OCI-M1 (cell line): ENCODE measurements at regions not wholly inside any gene's neighbourhood (a gene's known extent, or its start where the extent isn't known, plus 50 kb on each side); places are given as distances from the start of the nearest gene placed in this dataset.

Source experiments
- DNase-seq: peaks from one replicate; lab custom pipeline; 2025; lab: John Stamatoyannopoulos, UW

DNA sequence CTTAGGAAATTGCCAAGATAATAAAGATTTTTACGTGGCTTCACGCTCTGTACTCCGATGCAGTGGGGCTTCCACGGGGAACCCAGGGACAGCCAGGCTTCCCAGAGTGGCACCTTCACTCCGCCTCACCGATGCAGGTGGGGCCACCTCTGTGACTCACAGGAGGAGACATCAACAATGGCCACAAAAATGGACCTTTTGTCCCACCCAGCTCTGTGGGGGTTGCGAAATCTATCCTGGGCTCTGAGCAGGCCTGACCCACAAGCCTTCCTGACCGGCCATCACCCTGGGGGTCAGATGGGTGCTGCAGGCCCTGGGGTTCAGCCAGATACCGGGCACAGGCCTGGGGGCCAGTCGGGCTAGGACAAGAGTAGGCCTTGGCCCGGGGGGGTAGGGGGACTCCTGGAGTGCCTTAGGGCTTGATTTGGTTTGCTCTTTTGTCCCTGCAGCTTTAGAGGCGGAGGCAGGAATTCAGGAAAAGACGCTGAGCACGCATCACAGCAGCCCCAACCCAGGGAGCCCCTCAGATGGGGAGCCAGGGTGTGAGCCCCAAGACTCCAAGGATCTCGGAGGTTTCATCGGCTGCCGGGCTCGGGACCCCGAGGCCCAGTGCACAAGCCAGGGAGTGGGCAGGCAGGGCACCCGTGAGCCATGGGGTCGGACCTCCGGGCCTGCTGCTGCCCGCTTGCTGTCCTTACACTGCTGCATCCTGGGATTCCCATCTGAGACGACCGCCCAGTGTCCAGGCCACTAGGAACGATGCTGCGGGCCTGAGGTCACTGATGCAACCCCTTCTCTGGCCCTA, 136.5 kb upstream of the NKX1-1 start:
- no peak for DNase-seq

DNA sequence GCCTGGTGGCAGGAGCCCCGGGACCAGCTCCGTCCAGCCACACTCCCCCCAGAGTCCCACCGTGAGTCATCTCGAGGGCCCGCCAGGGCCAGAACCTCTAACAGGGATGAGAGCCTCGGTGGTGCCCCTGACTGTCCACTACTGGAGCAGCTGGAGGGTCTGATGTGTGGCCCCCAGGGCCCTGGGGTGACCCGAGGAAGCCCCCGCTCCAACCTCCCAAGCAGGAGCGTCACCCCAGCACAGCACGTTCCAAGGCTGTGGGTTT, 135.9 kb upstream of the NKX1-1 start:
- no peak for DNase-seq

DNA sequence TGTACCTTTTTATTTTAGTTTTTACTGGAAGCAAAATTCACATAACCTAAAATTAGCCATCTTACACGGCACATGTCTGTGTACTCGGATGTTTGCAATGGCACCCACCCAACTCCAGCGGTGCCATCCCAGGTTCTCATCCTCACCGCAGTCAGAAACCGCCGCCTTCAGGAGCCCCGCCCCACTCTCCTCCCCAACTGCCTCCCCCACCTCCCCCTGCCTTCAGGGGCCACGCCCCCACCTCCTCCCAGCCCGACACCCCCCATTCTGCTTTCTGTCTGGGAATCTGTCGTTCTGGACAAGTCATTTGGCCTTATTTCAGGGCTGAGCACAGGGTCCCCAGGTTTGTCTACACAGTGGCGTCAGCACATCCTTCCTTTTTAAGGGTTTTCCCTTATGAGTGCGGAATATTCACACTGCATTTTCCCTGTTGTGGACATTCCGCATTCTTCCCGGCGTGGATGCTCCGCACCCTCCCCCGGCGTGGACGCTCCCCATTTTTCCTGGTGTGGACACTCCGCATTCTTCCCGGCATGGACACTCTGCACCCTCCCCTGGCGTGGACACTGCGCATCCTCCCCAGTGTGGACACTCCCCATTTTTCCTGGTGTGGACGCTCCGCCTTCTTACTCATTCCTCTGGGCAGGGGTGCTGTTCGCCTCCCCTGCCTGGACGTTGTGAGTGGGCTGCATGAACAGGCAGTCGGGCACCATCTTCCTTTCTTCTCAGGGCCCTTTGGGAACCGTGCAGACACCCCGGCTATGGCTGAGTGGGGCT, 135.4 kb upstream of the NKX1-1 start:
- DNase-seq, result no peak

DNA sequence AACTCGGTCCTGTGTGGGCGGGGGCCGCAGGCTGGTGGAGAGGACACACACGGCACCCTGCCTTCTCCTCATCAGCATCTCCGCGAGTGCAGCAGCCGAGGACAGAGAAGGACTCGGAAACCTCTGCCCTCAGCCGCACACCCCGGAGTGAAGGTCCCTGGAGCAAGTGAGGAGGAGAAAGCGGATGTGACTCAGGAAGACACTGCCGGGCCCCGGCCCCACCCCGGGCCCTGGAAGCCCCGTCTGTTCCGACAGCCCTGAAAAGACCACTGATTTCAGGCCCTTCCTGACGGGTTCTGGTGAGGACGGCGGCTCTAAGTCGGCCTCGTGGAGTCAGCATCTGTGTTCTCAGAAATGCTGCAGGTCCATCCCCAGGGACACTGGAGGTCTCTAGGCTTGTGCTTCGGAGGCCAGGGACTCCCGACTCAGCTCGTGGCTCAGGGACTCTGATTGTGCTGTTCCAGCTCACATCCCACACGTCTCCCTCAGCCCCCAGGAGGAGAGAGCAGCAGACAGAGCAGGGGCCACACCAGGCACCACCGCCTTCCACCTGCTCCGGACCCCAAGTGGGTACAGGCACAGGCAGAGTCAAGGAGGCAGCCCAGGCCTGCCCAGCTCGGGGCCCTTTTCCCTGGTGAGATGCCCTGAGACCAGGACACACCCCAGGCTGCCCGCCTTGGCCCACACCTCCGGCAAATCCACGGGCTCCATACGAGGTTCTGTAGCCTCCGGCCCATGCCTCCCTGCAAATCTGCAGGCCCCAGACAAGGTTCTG, 134.5 kb upstream of the NKX1-1 start:
- DNase-seq, result no peak

DNA sequence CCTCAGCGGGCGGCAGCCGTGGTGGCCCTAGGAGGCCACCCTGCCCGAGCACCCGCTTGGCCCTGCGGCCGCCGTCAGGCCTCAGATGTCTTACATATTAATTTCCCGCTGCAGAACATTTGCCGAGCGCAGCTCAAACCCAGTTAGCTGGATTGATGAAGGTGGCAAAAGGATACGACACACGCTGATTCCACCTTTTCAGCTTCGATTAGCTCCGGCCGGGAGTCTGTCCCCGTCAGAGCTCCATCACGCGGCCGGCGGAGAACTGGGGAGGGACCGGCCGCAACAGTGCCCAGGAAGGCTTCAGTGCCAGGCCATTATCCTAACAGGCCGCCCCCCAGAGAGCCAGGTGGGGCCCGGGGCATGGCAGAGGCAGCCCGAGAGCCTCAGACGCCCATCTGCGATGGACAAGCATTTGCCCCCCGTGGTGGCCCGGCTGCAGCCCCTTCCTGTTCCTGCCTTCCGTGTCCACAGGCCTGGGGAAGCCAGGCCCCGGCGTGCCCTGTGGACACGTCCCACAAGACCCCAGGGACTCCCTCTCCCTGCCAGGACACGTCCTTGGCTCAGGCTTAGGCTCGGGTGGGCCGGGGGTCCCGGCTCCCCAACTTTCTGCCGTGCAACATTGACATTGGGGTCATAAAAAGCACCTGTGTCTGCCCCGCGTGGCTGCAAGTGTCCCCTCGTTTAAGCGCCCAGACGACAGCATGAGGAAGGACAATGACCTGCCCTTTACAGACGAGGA, 133.8 kb upstream of the NKX1-1 start:
- DNase-seq, result no peak

DNA sequence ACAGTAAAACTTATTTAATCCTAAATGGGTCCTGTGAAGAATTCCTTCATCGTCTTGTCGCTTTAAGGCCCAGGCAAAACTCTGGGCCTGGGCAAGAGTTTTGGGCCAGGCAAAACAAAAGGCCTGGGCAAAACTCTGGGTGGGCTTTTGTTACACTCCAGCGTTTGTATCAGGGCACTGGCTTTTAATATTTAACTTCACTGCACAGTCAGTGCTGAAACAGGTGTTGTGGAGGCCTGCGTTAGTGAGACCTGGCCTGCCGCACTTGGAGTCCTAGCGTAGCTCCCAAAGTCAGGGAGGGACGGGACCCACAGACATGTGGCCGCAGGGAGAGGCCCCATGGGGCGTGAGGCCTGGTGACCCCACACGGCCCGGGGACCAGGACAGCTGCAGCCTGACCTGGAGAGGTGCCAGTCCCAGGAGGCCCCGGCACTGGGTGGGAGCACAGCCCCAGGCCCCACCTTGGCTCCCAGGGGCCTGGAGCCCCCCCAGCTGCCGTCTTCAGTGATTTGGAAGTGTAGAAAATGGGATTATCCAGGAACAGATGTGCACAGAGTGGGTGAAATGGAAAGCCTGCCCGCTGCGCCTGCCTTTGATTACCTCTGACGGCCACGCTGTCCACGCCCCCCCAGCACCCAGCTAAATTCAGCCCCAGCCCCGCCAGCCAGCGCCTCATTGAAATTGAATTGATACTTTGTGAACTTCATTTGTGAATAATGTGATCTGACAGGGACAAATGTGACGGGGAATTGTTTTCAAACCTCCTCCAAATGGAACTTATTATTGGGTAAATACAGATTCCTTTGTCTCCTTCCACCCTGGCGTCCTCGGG, 132.9 kb upstream of the NKX1-1 start:
- no peak for DNase-seq

DNA sequence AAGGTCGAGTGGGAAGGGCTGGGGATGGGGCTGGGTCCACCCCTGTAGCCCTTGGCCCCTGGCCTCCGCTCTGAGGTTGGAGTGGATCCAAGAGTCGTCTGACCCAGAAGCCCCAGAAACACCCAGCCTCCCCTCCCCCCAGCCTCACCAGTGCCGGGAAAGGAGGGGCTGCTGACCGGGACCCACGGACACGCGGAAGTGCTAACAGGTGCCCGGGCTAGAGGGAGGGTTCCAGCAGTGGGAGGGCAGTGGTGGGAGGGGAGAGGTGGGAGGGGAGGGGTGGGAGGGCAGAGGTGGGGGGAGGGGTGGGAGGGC, 131.8 kb upstream of the NKX1-1 start:
- no peak for DNase-seq

DNA sequence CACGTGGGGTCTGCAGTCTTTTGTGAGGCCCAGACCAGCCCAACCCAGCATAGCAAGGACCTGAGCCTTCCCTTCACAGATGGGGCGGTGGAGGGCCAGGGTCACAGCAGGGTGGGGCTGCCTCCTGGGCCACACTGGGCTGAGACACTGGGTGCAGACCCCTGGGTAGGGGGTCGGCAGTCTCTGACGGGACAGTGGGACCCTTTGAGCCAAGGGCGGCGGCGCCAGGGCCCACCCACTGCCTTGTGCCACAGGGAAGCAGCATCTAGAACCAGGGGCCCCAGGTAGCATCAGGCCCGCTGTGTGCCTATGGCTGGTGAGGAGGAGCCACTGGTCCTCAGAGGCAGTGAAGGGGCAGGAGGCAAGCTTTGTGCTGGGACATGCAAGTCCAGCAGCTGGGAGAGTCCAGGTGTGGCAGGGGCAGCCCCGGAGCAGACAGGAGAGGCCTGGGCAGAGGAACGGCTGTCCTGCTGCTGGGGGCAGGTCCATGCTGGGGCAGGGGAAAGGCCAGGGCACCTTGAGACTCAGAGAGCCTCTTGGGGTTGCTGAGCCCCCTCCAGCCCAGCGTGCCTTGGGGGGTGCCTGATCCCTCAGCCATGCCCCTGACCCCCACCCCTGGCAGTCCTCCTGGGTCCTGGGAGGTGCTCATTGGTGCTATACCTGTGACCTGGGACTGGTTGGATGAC, 131.3 kb upstream of the NKX1-1 start:
- no peak for DNase-seq

DNA sequence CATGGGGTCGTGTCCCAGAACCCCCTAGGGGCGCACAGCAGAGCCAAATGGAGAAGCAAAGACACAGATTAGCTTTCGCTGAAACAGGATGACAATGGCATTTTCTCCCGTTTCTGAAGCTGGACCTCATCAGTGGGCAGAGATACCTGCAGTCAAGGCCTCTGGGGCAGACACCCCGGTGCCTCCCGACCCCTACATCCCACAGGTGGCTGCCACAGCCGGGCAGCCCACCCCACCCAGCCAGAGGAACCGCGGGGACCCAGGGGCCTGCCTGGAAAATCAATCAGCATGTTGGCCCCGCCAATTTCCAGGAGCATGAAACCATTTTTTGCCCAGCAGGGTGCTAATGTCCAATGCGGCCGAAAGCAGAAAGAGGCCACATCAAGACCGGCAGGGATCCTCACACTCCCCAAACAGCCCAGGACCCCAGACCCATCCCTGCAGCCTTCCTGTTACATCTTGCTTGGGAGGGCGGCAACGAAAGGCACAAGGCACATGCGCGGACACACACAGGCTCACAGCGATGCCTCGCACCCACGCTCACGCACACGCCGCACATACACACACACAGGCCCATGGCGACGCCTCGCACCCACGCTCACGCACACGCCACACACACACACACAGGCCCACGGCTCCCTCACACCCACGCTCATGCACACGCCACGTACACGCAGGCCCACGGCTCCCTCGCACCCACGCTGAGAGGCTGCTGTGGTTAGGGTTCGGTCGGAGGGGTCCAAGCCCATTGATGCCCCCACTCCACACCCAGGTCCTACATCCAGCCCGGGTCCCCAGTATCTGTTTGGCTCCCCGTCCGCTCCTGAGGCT, 130.6 kb upstream of the NKX1-1 start:
- DNase-seq, result no peak

DNA sequence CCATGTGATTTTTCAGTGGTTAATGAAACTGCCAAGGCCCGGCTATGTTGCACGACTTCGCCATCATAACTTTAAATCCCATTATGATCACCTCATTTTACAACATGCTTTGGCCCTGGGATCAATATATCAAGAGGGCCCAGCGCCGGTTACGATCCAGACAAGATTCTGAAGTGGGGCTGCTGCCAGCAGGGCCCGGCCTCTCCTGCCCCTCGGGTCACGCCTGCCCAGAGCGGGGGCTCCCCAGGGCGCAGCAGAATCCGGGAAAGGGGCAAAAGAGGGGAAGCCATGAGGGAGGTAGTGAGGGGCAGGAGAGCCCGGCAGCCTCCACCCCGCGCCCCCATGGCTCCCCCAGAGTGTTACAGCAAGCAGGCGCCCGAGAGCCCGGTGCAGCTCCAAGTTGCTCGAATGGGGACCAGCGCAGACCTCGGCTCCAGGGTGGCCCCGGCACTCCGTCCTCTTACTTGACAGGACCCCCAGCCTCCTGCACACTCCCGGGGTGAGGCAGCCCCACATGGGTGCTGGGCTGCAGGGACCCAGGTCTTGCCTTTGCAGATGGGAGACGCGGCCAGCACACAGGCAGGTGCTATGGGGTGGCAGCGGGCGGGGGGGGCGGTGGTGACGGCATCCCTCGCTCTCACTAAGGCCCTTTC, 129.8 kb upstream of the NKX1-1 start:
- no peak for DNase-seq

DNA sequence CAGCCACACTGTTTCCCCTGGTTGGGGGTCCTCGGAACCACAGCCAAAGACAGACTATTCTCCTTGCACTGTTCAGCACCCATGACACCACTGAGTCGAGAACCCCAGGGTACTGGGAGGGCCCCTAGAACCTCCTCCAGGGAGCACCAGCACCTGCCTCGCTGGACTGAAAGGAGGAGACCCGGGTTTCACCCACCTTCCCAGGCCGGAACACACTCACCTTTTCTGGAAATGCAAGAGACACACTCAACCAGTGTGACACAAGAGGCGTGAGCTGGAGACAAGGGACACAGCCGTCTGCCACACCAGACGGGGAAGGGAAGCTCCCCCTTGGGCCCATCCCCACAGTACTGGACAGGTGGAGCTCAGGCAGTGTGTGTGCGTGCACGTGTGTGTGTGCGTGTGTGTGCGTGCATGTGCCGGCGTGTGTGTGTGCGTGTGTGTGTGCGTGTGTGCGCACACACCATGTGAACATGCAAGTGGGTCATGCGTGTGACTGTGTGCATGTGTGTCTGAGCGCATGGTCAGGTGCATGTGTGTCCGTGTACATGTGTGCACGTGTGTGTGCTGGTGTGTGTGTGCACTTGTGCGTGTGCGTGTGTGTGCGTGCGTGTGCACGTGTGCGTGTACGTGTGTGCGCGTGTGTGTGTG, 128.8 kb upstream of the NKX1-1 start:
- DNase-seq, result no peak

DNA sequence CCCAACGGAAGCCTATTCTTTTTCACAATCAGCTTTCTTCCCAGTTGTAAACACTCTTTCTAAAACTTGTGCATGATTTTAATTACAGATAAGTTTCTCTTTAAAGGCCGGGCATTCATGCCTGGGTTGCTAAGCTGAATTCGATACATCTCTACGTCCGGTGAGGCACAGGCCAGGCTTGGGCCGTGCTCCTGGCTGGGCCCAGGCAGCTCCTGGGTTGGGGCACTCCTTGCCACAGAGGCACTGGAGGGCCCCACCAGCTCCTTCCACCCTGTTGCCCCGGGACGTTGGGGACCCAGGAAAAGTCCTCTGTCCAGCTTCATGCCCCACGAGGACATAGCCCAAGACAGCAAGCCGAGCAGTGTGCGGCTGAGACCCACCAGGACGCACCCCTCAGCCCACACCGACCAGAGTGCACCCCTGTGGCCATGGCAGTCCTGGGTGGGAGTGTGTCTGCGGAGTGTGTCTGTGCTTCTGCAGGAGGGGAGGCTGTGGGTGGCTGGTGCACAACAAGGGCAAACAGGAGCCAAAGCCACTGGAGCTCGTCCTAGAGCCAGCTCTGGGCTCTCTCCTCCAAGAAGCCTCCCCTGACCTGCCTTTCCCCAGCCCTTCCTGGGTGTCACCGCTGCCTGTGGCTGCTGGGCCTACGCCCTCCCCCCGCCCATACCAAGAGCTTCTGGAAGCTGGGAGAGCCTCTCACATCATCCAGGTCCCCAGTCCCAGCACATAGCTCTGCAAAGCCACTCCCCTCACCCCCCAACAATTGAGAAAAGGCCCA, 128.0 kb upstream of the NKX1-1 start:
- no peak for DNase-seq

DNA sequence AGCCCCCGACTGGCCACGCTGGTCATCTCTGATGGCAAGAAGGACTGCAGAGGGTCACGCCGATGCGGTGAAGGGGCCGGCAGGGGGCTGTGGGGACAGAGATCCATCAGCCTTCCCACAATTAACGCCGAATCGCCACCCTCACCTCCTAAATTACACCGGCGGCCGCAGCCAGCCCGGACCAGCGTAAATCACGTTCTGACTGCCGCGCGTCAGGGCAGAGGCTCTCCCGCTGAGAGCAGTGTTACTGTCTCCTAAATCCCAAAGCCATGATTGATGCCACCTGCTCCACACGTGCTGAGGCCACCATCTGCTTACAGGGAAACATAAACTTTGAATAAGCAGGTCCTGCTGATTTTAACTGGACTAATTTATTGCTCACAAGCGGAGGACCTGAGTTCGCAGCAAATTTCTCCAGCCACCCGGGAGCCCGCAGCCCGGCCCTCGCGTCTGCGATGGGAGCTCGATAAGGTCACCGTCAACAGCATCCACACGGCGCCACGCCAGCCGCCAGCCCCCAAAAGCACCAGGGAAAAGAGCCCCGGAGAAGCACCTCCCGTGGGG, 127.3 kb upstream of the NKX1-1 start:
- DNase-seq, result no peak

DNA sequence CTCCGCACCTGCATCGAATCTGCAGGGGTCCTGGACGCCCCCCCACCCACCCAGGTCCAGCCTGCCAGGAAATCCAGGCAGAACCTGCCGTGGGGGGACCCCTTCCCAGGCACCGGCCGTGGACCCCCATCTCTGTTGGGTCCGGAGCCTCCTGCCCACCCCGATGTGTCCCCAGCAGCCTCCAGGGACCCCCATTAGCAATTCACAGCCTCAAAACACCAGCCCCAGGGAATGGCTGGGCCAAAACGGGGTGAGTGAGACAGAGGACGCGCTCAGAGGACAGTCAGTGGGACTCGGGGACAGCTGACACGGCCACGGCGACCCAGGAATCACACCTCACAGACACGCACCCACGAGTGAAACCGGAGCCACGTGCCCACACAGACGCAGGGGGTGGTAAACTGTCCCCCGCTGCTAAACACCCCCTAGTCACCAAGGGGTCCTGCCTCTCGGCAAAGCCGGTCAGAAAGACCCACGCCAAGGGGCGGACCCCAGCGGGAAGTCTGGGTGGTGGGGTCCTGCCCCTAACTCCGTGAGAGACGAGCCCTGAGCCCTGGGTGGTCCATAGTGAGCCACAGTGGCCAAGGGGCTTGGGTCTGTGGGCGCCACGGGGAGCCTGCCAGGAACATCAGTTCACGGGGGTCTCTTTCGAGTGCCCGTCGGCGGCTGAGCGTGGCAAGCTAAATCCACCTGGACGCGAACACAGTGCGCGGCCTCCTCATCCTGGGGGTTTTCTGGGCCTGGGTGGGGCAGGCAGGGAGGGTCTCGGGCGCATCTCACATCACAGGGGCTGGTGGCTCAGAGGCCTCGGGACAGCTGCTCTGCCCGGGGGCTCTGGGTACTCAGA, 126.5 kb upstream of the NKX1-1 start:
- no peak for DNase-seq

DNA sequence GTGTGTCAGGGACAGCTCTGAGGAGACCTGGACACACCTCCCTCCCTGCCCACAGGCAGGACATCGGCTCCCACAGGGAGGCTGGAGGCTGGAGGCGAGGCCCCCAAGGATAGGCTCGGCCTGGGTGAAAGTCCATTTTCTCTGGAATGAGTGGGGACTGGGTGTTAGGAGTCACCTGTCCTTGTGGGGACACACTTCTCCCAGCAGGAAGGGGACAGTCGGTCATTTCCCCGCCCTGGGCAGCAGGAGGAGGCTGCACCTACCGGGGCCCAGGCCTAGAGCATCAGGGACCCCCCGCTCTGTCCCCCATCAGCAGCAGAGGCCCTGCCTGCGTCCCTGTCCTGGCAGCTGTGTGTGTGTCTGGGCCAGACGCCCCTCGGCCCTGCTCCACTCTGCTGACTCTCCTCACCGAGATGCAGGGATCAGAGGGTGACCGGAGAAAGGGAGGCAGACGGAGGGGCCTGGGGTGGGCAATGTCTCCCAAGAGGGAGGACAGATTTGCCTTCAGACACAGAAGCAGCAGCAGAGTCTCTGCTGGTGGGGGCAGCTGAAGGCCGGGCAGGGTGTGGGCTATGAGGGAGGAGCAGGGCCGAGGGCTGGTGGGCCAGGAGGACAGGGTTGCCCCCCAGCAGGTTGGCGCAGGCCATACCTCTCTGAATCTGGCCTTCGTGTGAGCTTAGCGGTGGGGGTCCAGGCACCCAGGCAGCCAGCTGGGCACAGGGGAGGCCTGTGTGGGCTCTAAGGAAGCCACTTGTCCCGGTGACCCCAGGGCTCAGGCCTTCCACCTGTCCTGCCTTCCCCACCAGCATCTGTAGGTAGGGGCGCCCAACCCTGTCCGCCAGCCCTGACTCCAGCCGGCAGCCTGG, 125.7 kb upstream of the NKX1-1 start:
- DNase-seq, result no peak

DNA sequence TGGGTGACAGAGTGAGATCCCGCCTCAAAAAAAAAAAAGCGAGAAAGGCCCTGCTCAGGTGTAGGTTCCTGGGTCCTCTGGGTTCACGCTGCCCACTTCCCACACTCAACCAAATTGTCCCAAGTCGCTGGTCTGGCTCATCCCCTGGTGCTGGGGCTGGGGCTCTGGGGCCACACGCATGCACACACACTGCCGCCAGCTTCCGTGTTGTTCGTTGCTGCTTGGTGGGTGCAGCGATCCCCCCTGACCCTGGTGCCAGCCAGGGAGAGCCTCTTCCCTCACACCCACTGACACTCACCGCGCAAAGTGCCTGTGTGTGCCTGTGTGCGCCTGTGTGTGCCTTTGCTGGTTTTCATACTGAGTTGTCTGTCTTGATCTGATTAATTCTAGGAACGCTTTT, 124.1 kb upstream of the NKX1-1 start:
- no peak for DNase-seq
